AG08396 (cell line): ENCODE measurements at regions not wholly inside any gene's neighbourhood (a gene's known extent, or its start where the extent isn't known, plus 50 kb on each side); places are given as distances from the start of the nearest gene placed in this dataset.
"Not testable (repeated sequence)": the region's sequence is repeated elsewhere in the genome, so short reads cannot be mapped to it uniquely, and the experiment has no call there.

Experiments used
- DNase-seq: peaks from one replicate; pipeline ENCODE4 v3.0.0; 2012; ENCODE audit warnings: low spot score, mixed read lengths

- DNase-seq: no peak
These were observed 462.6 kb downstream of the RNF144A start for GRCh38 chr2:7379799-7380198.

GRCh38 chr2:7384773-7385349, 467.6 kb downstream of the RNF144A start:
- DNase-seq: no peak

- not testable (repeated sequence) for DNase-seq
These were observed 473.1 kb downstream of the RNF144A start for GRCh38 chr2:7390311-7390710.

GRCh38 chr2:7392076-7392787, 475.0 kb downstream of the RNF144A start:
- no peak for DNase-seq

GRCh38 chr2:7394195-7394594, 477.0 kb downstream of the RNF144A start:
- DNase-seq: no peak

- DNase-seq: no peak
These were observed 483.4 kb downstream of the RNF144A start for GRCh38 chr2:7400628-7401027.

GRCh38 chr2:7403092-7403775, 486.0 kb downstream of the RNF144A start:
- no peak for DNase-seq

- DNase-seq: no peak
These were observed 488.9 kb downstream of the RNF144A start for GRCh38 chr2:7405861-7406715.

- DNase-seq: no peak
These were observed 489.8 kb downstream of the RNF144A start for GRCh38 chr2:7407001-7407400.

GRCh38 chr2:7407906-7408680, 490.9 kb downstream of the RNF144A start:
- DNase-seq: no peak

- no peak for DNase-seq
These were observed 494.5 kb downstream of the RNF144A start for GRCh38 chr2:7411691-7412090.

GRCh38 chr2:7417845-7418742, 500.9 kb downstream of the RNF144A start:
- no peak for DNase-seq

GRCh38 chr2:7419186-7419585, 502.0 kb downstream of the RNF144A start:
- DNase-seq: no peak

- DNase-seq: no peak
These were observed 502.7 kb downstream of the RNF144A start for GRCh38 chr2:7419814-7420311.

- no peak for DNase-seq
These were observed 503.3 kb downstream of the RNF144A start for GRCh38 chr2:7420530-7420929.

- no peak for DNase-seq
These were observed 507.3 kb downstream of the RNF144A start for GRCh38 chr2:7424481-7424880.

GRCh38 chr2:7427293-7428060, 510.3 kb downstream of the RNF144A start:
- DNase-seq: peak; percentile 57

GRCh38 chr2:7428454-7429204, 511.4 kb downstream of the RNF144A start:
- DNase-seq: no peak

GRCh38 chr2:7429733-7430132, 512.5 kb downstream of the RNF144A start:
- DNase-seq: no peak
